ENCODE measurements at regions not wholly inside any gene's neighbourhood (a gene's known extent, or its start where the extent isn't known, plus 50 kb on each side); places are given as distances from the start of the nearest gene placed in this dataset.

DNA sequence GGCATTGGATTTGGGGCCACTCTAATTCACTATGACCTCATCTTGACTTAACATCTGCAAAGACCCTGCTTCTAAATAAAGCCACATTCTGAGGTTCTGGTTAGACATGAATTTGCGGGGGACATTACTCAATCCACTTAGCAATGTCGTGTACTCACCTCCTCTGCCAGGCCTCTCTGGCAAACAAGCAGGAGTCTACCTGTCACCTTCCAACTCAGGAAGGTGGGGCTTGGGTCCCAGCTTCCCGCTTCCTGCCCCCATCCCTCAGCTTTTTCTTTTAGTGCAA, 177.8 kb downstream of the PSMG1 start:
- POLR2A ChIA-PET = no interaction called here
- intact Hi-C loops (cut with micrococcal nuclease; ENCODE audit: unreplicated experiment) = no loop called here
- no peak overlapping the region for H3K9ac ChIP-seq (ENCODE audit: control insufficient read depth, insufficient read depth, low read length)
- no peak overlapping the region for H3K4me2 ChIP-seq (ENCODE audit: control insufficient read depth, insufficient read depth)
- H2AFZ ChIP-seq (ENCODE audit: control insufficient read depth, low read depth, low read length) = no peak overlapping the region
- peaks cover 4% of the 10 kb centered on the region; the same call in 1 of the 2 replicates for H4K20me1 ChIP-seq (ENCODE audit: control insufficient read depth, insufficient read depth)
- TF ChIP-seq SKIL (IDR thresholded peaks at IDR 0.05; ENCODE audit: low read depth, poor library complexity, severe bottlenecking) (no peak), BCL3 (IDR thresholded peaks at IDR 0.05; ENCODE audit: borderline replicate concordance, insufficient read depth, low read depth, low read length, poor library complexity, severe bottlenecking) (peak; percentile 51), ZNF687 (IDR thresholded peaks at IDR 0.05) (no peak), POLR2A (IDR thresholded peaks at IDR 0.05; ENCODE audit: low read depth, low read length) (no peak), STAT1 (conservative IDR thresholded peaks at IDR 0.05) (no peak), FOXK2 (IDR thresholded peaks at IDR 0.05) (no peak)
- CTCF ChIA-PET = no interaction called here
- DNase-seq (ENCODE audit: low read depth, low spot score) (no peak), FAIRE-seq (no peak), ATAC-seq (no peak)
- no peaks in the 10 kb centered on the region for H3K4me1 ChIP-seq (ENCODE audit: control insufficient read depth, insufficient read depth, low read length)
- 17% methylated on average over 3 of the region's 3 CpGs for WGBS (ENCODE audit: insufficient coverage, insufficient replicate concordance, low lambda C conversion rate, missing lambda C conversion rate)
- H3K9me3 ChIP-seq (replicated peaks; ENCODE audit: control insufficient read depth, insufficient read depth, low read length) = no peaks in the 10 kb centered on the region
- no peak overlapping the region for H3K4me3 ChIP-seq
- no peaks in the 10 kb centered on the region for H3K79me2 ChIP-seq (ENCODE audit: control insufficient read depth, insufficient read depth, low read length)
- RAD21 ChIA-PET (ENCODE audit: unreplicated experiment) = no interaction called here
- in situ Hi-C loops (cut with MboI) = no loop called here
- no peak overlapping the region for H3K27ac ChIP-seq (ENCODE audit: control insufficient read depth, insufficient read depth)
- SMC1A ChIA-PET (ENCODE audit: uncharacterized antibody, unreplicated experiment) = no interaction called here
- no TSS peak for BruUV-seq (replicated peaks)
- H3K36me3 ChIP-seq (ENCODE audit: control insufficient read depth in 2 of 2, insufficient read depth in 2 of 2, low read length in 1 of 2) = no peaks in the 10 kb centered on the region
- peaks cover 0 to 5% of the 10 kb centered on the region in 2 experiments; a peak in 1 of 4 replicates for H3K27me3 ChIP-seq (replicated peaks in 1 of 2; ENCODE audit: control insufficient read depth in 2 of 2, insufficient read depth in 2 of 2, low read length in 1 of 2)

Data from GM12878 (cell line).